Progenitor cell of endocrine pancreas (in vitro differentiated cells): ENCODE measurements at regions not wholly inside any gene's neighbourhood (a gene's known extent, or its start where the extent isn't known, plus 50 kb on each side); places are given as distances from the start of the nearest gene placed in this dataset.

Source experiments
- DNase-seq: peaks from one replicate; pipeline ENCODE4 v3.0.0; 2021; ENCODE audit warnings: low spot score; ENCODE audit not compliant: unreplicated experiment
- H3K27ac Mint-ChIP-seq: 2 replicates; pipeline ENCODE4 v1.8.0; 2021; ENCODE audit warnings: mild to moderate bottlenecking, moderate library complexity, mixed read lengths
- H3K27me3 Mint-ChIP-seq: 2 replicates; pipeline ENCODE4 v1.8.0; 2021; ENCODE audit warnings: mixed read lengths
- H3K36me3 Mint-ChIP-seq: 2 replicates; pipeline ENCODE4 v1.8.0; 2022; ENCODE audit warnings: mixed read lengths; ENCODE audit not compliant: insufficient read depth
- H3K4me1 Mint-ChIP-seq: 2 replicates; pipeline ENCODE4 v1.8.0; 2021; ENCODE audit warnings: low read depth, mixed read lengths
- H3K4me3 Mint-ChIP-seq: 2 replicates; pipeline ENCODE4 v1.8.0; 2021; ENCODE audit warnings: low read depth, mild to moderate bottlenecking, moderate library complexity, mixed read lengths
- H3K9me3 Mint-ChIP-seq: 2 replicates; pipeline ENCODE4 v1.8.0; 2021; ENCODE audit warnings: low read depth, mixed read lengths
- TF ChIP-seq, protein P1 (sequence below): fragments of 200-600 bp; sonication (generic); IDR thresholded peaks from one replicate; pipeline ENCODE4 v1.5.0; 2021; ENCODE audit warnings: antibody characterized with exemption, mild to moderate bottlenecking; ENCODE audit not compliant: unreplicated experiment

GRCh38 chr15:35720019-35720418 lies 174.1 kb upstream of the DPH6 start:
- Mint-ChIP-seq H3K4me3 (no peak overlapping the region), H3K36me3 (peaks cover 2% of the 10 kb centered on the region), H3K9me3 (peaks cover 6% of the 10 kb centered on the region), H3K27me3 (no peaks in the 10 kb centered on the region), H3K4me1 (peaks cover 24% of the 10 kb centered on the region), H3K27ac (no peak overlapping the region)
- TF ChIP-seq, protein P1, sequence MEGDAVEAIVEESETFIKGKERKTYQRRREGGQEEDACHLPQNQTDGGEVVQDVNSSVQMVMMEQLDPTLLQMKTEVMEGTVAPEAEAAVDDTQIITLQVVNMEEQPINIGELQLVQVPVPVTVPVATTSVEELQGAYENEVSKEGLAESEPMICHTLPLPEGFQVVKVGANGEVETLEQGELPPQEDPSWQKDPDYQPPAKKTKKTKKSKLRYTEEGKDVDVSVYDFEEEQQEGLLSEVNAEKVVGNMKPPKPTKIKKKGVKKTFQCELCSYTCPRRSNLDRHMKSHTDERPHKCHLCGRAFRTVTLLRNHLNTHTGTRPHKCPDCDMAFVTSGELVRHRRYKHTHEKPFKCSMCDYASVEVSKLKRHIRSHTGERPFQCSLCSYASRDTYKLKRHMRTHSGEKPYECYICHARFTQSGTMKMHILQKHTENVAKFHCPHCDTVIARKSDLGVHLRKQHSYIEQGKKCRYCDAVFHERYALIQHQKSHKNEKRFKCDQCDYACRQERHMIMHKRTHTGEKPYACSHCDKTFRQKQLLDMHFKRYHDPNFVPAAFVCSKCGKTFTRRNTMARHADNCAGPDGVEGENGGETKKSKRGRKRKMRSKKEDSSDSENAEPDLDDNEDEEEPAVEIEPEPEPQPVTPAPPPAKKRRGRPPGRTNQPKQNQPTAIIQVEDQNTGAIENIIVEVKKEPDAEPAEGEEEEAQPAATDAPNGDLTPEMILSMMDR = no peak
- DNase-seq = no peak

GRCh38 chr15:35720984-35721383 lies 175.0 kb upstream of the DPH6 start:
- peaks cover 24% of the 10 kb centered on the region for H3K4me1 Mint-ChIP-seq
- no peak for DNase-seq
- H3K36me3 Mint-ChIP-seq = peaks cover 2% of the 10 kb centered on the region
- H3K9me3 Mint-ChIP-seq = peaks cover 5% of the 10 kb centered on the region
- no peak overlapping the region for H3K4me3 Mint-ChIP-seq
- TF ChIP-seq, protein P1 = no peak
- H3K27ac Mint-ChIP-seq = no peak overlapping the region
- H3K27me3 Mint-ChIP-seq = no peaks in the 10 kb centered on the region

DNA sequence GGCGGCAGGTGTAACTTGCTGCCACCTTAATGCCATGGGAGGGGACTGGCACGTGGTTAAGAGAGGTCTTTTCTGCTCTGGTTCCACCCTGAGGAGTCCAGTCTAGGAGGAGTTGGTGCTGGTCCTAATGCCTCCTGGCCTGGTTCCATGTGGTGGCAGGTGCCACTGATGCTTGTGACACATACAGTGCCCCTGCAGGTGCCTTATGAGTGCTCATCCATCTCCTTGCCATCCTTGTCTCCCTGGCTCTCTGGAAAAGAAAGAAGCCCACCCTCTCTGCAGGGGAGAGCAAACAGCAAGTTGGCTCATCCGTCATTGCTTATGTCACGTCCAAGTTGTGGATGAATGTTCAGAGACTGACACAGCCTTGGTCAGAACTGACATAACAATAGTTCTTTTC lies 175.8 kb upstream of the DPH6 start:
- Mint-ChIP-seq H3K27me3 (no peaks in the 10 kb centered on the region), H3K36me3 (peaks cover 2% of the 10 kb centered on the region), H3K27ac (no peak overlapping the region), H3K9me3 (peaks cover 3% of the 10 kb centered on the region), H3K4me3 (no peak overlapping the region), H3K4me1 (peaks cover 24% of the 10 kb centered on the region)
- no peak for DNase-seq
- TF ChIP-seq, protein P1 = no peak

DNA sequence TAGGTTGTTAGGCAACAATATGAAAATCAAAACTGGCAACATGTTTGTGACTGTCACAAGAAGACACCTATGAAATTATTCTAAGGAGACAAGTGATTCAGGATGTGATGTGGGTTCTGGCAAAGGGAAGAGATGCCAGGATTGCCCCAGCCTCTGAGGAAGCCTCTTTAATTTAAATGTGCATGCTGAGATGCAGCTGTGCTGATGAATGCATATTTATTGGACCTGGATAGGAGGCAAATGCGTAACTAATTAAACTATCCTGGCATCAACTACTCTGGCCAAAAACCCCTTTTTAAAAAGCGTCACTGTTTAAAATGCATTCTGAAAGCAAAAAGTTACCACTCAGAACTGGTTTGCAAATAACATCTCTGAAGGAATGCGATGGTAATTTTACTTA lies 176.5 kb upstream of the DPH6 start:
- Mint-ChIP-seq H3K27ac (no peak overlapping the region), H3K9me3 (peaks cover 4% of the 10 kb centered on the region), H3K27me3 (no peaks in the 10 kb centered on the region), H3K36me3 (peaks cover 2% of the 10 kb centered on the region), H3K4me1 (peaks cover 26% of the 10 kb centered on the region), H3K4me3 (no peak overlapping the region)
- TF ChIP-seq, protein P1 = no peak
- no peak for DNase-seq

GRCh38 chr15:35723120-35723847 lies 177.3 kb upstream of the DPH6 start:
- Mint-ChIP-seq H3K4me3 (no peak overlapping the region), H3K27ac (no peak overlapping the region), H3K36me3 (no peaks in the 10 kb centered on the region), H3K4me1 (peaks cover 31% of the 10 kb centered on the region), H3K27me3 (no peaks in the 10 kb centered on the region), H3K9me3 (peaks cover 4% of the 10 kb centered on the region)
- DNase-seq = no peak
- TF ChIP-seq, protein P1 = no peak
